ENCODE measurements at regions not wholly inside any gene's neighbourhood (a gene's known extent, or its start where the extent isn't known, plus 50 kb on each side); places are given as distances from the start of the nearest gene placed in this dataset.

DNA sequence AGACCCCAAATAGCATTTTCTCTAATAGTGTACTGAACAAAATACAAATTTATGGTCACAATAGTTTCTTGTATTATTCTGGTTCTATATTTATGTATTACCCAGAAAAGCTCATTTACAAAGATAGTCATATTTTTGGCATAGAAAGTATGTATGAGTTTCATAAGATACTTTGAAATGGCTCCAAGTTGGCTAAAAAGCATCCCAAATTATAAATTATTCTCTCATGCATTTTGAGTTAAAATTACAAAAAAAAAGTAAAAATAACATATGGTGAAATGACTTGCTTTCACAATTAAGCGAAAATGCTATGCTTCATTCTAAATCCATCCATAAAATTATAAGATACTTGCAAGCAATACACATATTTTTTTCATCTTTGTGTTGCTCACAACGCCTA lies 530.7 kb downstream of the ZNF804A start:
- TF ChIP-seq POLR2A (IDR thresholded peaks at IDR 0.05) (no peak), POLR2AphosphoS5 (IDR thresholded peaks at IDR 0.05; ENCODE audit: insufficient read depth in 1 of 2, low read depth in 1 of 2) (no peak)
- TF ChIP-seq, protein P1, sequence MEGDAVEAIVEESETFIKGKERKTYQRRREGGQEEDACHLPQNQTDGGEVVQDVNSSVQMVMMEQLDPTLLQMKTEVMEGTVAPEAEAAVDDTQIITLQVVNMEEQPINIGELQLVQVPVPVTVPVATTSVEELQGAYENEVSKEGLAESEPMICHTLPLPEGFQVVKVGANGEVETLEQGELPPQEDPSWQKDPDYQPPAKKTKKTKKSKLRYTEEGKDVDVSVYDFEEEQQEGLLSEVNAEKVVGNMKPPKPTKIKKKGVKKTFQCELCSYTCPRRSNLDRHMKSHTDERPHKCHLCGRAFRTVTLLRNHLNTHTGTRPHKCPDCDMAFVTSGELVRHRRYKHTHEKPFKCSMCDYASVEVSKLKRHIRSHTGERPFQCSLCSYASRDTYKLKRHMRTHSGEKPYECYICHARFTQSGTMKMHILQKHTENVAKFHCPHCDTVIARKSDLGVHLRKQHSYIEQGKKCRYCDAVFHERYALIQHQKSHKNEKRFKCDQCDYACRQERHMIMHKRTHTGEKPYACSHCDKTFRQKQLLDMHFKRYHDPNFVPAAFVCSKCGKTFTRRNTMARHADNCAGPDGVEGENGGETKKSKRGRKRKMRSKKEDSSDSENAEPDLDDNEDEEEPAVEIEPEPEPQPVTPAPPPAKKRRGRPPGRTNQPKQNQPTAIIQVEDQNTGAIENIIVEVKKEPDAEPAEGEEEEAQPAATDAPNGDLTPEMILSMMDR (IDR thresholded peaks at IDR 0.05) = no peak

Data from vagina (tissue), 2 donors.